ENCODE measurements at regions not wholly inside any gene's neighbourhood (a gene's known extent, or its start where the extent isn't known, plus 50 kb on each side); places are given as distances from the start of the nearest gene placed in this dataset.

DNA sequence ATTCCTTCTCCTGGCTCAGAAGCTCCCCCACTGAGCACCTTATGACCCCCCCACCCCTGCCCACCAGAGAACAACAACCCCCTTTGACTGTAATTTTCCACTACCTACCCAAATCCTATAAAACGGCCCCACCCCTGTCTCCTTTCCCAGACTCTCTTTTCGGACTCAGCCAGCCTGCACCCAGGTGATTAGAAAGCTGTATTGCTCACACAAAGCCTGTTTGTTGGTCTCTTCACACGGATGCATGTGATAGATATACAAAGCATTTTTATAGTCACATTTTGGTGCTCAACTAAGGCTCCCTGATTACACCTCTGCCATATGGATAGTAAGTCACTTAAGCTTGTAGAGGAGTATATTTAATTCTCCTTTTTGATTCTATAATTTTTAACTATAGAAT lies 985.8 kb downstream of the REEP3 start:
- TF ChIP-seq TOX (CRISPR knock-in tag; IDR thresholded peaks at IDR 0.05; ENCODE audit: borderline replicate concordance) (no peak), RARB (CRISPR knock-in tag; IDR thresholded peaks at IDR 0.05) (no peak), ISL1 (CRISPR knock-in tag; IDR thresholded peaks at IDR 0.05) (no peak), CSDC2 (CRISPR knock-in tag; IDR thresholded peaks at IDR 0.05) (no peak), ZFP3 (CRISPR knock-in tag; IDR thresholded peaks at IDR 0.05) (no peak), BACH2 (CRISPR knock-in tag; IDR thresholded peaks at IDR 0.05; ENCODE audit: borderline replicate concordance) (no peak), TCF4 (CRISPR knock-in tag; IDR thresholded peaks at IDR 0.05; ENCODE audit: borderline replicate concordance) (no peak)
- TF ChIP-seq, protein P1, sequence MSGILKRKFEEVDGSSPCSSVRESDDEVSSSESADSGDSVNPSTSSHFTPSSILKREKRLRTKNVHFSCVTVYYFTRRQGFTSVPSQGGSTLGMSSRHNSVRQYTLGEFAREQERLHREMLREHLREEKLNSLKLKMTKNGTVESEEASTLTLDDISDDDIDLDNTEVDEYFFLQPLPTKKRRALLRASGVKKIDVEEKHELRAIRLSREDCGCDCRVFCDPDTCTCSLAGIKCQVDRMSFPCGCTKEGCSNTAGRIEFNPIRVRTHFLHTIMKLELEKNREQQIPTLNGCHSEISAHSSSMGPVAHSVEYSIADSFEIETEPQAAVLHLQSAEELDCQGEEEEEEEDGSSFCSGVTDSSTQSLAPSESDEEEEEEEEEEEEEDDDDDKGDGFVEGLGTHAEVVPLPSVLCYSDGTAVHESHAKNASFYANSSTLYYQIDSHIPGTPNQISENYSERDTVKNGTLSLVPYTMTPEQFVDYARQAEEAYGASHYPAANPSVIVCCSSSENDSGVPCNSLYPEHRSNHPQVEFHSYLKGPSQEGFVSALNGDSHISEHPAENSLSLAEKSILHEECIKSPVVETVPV (CRISPR knock-in tag; IDR thresholded peaks at IDR 0.05): no peak
- TF ChIP-seq, protein P2, sequence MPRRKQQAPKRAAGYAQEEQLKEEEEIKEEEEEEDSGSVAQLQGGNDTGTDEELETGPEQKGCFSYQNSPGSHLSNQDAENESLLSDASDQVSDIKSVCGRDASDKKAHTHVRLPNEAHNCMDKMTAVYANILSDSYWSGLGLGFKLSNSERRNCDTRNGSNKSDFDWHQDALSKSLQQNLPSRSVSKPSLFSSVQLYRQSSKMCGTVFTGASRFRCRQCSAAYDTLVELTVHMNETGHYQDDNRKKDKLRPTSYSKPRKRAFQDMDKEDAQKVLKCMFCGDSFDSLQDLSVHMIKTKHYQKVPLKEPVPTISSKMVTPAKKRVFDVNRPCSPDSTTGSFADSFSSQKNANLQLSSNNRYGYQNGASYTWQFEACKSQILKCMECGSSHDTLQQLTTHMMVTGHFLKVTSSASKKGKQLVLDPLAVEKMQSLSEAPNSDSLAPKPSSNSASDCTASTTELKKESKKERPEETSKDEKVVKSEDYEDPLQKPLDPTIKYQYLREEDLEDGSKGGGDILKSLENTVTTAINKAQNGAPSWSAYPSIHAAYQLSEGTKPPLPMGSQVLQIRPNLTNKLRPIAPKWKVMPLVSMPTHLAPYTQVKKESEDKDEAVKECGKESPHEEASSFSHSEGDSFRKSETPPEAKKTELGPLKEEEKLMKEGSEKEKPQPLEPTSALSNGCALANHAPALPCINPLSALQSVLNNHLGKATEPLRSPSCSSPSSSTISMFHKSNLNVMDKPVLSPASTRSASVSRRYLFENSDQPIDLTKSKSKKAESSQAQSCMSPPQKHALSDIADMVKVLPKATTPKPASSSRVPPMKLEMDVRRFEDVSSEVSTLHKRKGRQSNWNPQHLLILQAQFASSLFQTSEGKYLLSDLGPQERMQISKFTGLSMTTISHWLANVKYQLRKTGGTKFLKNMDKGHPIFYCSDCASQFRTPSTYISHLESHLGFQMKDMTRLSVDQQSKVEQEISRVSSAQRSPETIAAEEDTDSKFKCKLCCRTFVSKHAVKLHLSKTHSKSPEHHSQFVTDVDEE (CRISPR knock-in tag; IDR thresholded peaks at IDR 0.05): no peak
- TF ChIP-seq, protein P3, sequence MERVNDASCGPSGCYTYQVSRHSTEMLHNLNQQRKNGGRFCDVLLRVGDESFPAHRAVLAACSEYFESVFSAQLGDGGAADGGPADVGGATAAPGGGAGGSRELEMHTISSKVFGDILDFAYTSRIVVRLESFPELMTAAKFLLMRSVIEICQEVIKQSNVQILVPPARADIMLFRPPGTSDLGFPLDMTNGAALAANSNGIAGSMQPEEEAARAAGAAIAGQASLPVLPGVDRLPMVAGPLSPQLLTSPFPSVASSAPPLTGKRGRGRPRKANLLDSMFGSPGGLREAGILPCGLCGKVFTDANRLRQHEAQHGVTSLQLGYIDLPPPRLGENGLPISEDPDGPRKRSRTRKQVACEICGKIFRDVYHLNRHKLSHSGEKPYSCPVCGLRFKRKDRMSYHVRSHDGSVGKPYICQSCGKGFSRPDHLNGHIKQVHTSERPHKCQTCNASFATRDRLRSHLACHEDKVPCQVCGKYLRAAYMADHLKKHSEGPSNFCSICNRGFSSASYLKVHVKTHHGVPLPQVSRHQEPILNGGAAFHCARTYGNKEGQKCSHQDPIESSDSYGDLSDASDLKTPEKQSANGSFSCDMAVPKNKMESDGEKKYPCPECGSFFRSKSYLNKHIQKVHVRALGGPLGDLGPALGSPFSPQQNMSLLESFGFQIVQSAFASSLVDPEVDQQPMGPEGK (CRISPR knock-in tag; IDR thresholded peaks at IDR 0.05; ENCODE audit: borderline replicate concordance): no peak
